HepG2 (cell line): ENCODE measurements at regions not wholly inside any gene's neighbourhood (a gene's known extent, or its start where the extent isn't known, plus 50 kb on each side); places are given as distances from the start of the nearest gene placed in this dataset.

Experiments used
- ATF1 ChIP-seq: IDR thresholded peaks from 2 replicates; pipeline ENCODE4 v1.6.1; 2016; ENCODE audit warnings: mild to moderate bottlenecking, control low read depth
- CAMTA2 ChIP-seq: sonication (generic); formaldehyde crosslinking; IDR thresholded peaks from 2 replicates; pipeline ENCODE4 v1.4.0; 2020; ENCODE audit warnings: mild to moderate bottlenecking, missing genetic modification reagents, borderline replicate concordance
- CEBPZ ChIP-seq: IDR thresholded peaks from 2 replicates; pipeline ENCODE4 v1.6.1; 2012; ENCODE audit warnings: low read length, improper control_type of control experiment
- DMAP1 ChIP-seq: IDR thresholded peaks from 2 replicates; pipeline ENCODE4 v1.6.1; 2016
- FOXO1 ChIP-seq: sonication (generic); formaldehyde crosslinking; IDR thresholded peaks from 2 replicates; pipeline ENCODE4 v1.4.0; 2020; ENCODE audit warnings: missing genetic modification reagents
- GABPB1 ChIP-seq: IDR thresholded peaks from 2 replicates; pipeline ENCODE4 v1.6.1; 2016; ENCODE audit warnings: mild to moderate bottlenecking, missing genetic modification reagents, moderate library complexity, missing compliant biosample characterization
- RFX1 ChIP-seq: fragments of 450-650 bp; IDR thresholded peaks from 2 replicates; pipeline ENCODE4 v1.6.1; 2017
- SRSF4 ChIP-seq: fragments of 200-400 bp; formaldehyde crosslinking; IDR thresholded peaks from one replicate; pipeline ENCODE4 v1.6.1; 2018; ENCODE audit warnings: mild to moderate bottlenecking, low read depth, low read length, moderate library complexity; ENCODE audit not compliant: poor library complexity, severe bottlenecking
- THRA ChIP-seq: sonication (generic); formaldehyde crosslinking; IDR thresholded peaks from 2 replicates; pipeline ENCODE4 v1.4.0; 2020; ENCODE audit warnings: missing genetic modification reagents, borderline replicate concordance
- ZBTB1 ChIP-seq: sonication (generic); formaldehyde crosslinking; IDR thresholded peaks from 2 replicates; pipeline ENCODE4 v1.4.0; 2020; ENCODE audit warnings: missing genetic modification reagents, borderline replicate concordance
- ZBTB4 ChIP-seq: sonication (generic); formaldehyde crosslinking; IDR thresholded peaks from 2 replicates; pipeline ENCODE4 v1.4.0; 2020; ENCODE audit warnings: missing genetic modification reagents, mild to moderate bottlenecking, borderline replicate concordance
- ZIK1 ChIP-seq: sonication (generic); formaldehyde crosslinking; IDR thresholded peaks from 2 replicates; pipeline ENCODE4 v1.5.0; 2020; ENCODE audit warnings: mild to moderate bottlenecking, low read depth, missing genetic modification reagents, borderline replicate concordance
- ZNF205 ChIP-seq: IDR thresholded peaks from 2 replicates; pipeline ENCODE4 v1.6.1; 2018; ENCODE audit warnings: missing biosample characterization, missing genetic modification reagents
- ZNF430 ChIP-seq: sonication (generic); formaldehyde crosslinking; IDR thresholded peaks from 2 replicates; pipeline ENCODE4 v1.9.0; 2021; ENCODE audit warnings: mild to moderate bottlenecking, missing genetic modification reagents
- ZNF441 ChIP-seq: sonication (generic); formaldehyde crosslinking; IDR thresholded peaks from 2 replicates; pipeline ENCODE4 v1.7.0; 2021; ENCODE audit warnings: missing genetic modification reagents, borderline replicate concordance
- ZNF501 ChIP-seq: sonication (generic); formaldehyde crosslinking; IDR thresholded peaks from 2 replicates; pipeline ENCODE4 v1.5.1; 2020; ENCODE audit warnings: mild to moderate bottlenecking, moderate library complexity, missing genetic modification reagents
- ZNF562 ChIP-seq: sonication (generic); formaldehyde crosslinking; IDR thresholded peaks from 2 replicates; pipeline ENCODE4 v1.8.0; 2022; ENCODE audit warnings: missing genetic modification reagents, borderline replicate concordance
- ZNF687 ChIP-seq: sonication (generic); formaldehyde crosslinking; IDR thresholded peaks from 2 replicates; pipeline ENCODE4 v1.5.1; 2020; ENCODE audit warnings: mild to moderate bottlenecking, missing genetic modification reagents, moderate library complexity

- TF ChIP-seq CEBPZ (no peak), ZNF501 (no peak), ZNF430 (no peak), ZNF205 (CRISPR knock-in tag) (no peak), ZBTB1 (CRISPR knock-in tag) (no peak), ZNF441 (CRISPR knock-in tag) (no peak), FOXO1 (CRISPR knock-in tag) (no peak), RFX1 (no peak), ZIK1 (CRISPR knock-in tag) (no peak), DMAP1 (CRISPR knock-in tag) (no peak), ZNF562 (CRISPR knock-in tag) (no peak), ZNF687 (CRISPR knock-in tag) (no peak), THRA (no peak), ATF1 (CRISPR knock-in tag) (peak; percentile 33; the same call in 1 of the 2 replicates), SRSF4 (no peak), ZBTB4 (no peak), CAMTA2 (CRISPR knock-in tag) (no peak), GABPB1 (CRISPR knock-in tag) (no peak)
Measured at GRCh38 chr9:73023025-73023541, 70.2 kb upstream of the ALDH1A1 start (continued).
